SJSA1 (cell line): ENCODE measurements at regions not wholly inside any gene's neighbourhood (a gene's known extent, or its start where the extent isn't known, plus 50 kb on each side); places are given as distances from the start of the nearest gene placed in this dataset.

Experiments used
- DNase-seq, 2 experiments: peaks; one replicate each; pipeline ENCODE4 v3.0.0-alpha.2; 2015 to 2020; ENCODE audit warnings: low spot score in 2 of 2, low read depth in 1 of 2
- H3K27ac ChIP-seq: fragments of 250-450 bp; sonication (Bioruptor Pico); 2 replicates; pipeline ENCODE4 v1.5.1; 2020; ENCODE audit warnings: mild to moderate bottlenecking, moderate library complexity
- H3K27me3 ChIP-seq: fragments of 250-450 bp; sonication (Bioruptor Pico); replicated peaks from 2 replicates; pipeline ENCODE4 v1.5.1; 2020; ENCODE audit warnings: mild to moderate bottlenecking, moderate library complexity
- H3K36me3 ChIP-seq: fragments of 250-450 bp; sonication (Bioruptor Pico); 2 replicates; pipeline ENCODE4 v1.5.1; 2020; ENCODE audit warnings: mild to moderate bottlenecking
- H3K4me1 ChIP-seq: fragments of 250-450 bp; sonication (Bioruptor Pico); replicated peaks from 2 replicates; pipeline ENCODE4 v1.6.1; 2021; ENCODE audit warnings: mild to moderate bottlenecking
- H3K4me3 ChIP-seq: fragments of 250-450 bp; sonication (Bioruptor Pico); 2 replicates; pipeline ENCODE4 v1.5.1; 2020; ENCODE audit warnings: mild to moderate bottlenecking
- H3K9me3 ChIP-seq: fragments of 250-450 bp; sonication (Bioruptor Pico); replicated peaks from 2 replicates; pipeline ENCODE4 v1.5.1; 2020; ENCODE audit warnings: mild to moderate bottlenecking

DNA sequence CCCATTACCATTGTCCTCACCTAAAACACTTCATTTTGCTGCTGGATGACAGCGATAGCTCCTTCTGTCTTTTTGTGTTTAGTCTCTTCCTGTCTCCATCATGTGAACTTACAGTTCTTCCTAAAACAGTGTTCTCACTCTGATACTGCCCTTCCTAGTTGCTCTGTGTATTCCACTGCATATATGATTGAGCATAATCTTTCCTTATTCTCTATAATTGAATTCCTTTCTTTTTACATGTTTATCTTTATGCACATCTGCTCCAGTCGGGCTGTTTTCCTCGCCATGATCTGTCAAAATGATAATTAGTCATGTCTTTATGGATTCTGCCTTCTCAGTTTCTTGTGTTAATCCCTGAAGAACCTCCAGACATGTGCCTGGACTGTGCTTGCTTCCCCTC is 405.1 kb upstream of the SEMA6D start:
- Histone ChIP-seq H3K27me3 (no peaks in the 10 kb centered on the region), H3K4me1 (no peaks in the 10 kb centered on the region), H3K27ac (no peak overlapping the region), H3K9me3 (no peaks in the 10 kb centered on the region), H3K4me3 (no peak overlapping the region), H3K36me3 (no peaks in the 10 kb centered on the region)
- DNase-seq, result no peak

DNA sequence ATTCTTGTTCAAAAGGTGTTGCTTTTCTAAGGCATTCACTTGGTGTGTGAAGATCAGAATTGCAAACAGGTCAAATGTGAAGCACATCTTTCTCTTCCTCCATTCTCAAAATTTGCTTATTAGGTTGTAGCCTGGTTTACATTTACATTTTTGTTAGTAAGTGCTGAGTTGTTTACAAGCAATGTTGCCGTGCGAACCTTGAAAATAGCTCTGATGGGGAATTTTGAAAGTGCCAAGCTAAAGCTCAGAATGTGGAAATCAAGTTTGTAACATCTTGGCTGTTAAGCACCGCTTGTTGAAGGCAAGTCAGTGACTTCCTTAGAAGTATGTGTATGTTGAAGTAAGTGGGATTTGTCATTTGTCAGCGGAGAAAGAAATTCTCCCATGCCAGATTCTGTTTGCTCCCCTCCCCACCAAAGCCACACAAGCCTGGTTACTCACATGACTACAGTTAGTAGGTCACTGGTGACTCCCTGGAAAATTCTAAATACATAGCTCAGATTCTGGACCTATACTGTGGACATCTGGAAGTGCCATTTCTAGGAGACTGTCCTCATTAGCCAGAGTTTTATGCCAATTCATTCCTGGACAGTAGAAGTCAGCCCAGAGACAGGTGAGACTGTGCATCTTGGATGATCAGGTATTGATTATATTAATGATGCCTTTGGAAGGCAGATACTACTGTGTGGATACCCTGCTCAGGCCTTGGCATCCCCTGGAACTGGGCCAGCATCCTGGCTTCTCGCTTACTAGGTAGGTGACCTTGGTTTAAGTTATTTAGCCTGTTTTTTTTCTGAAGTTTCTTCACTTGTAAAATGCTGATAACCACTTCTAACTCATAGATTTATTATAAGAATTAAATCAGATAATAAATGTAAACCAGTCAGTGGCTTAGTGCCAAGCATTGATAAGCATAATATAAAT is 390.6 kb upstream of the SEMA6D start:
- Histone ChIP-seq H3K9me3 (no peaks in the 10 kb centered on the region), H3K4me3 (no peak overlapping the region), H3K27me3 (no peaks in the 10 kb centered on the region), H3K4me1 (no peaks in the 10 kb centered on the region), H3K27ac (no peak overlapping the region), H3K36me3 (no peaks in the 10 kb centered on the region)
- DNase-seq, result no peak

DNA sequence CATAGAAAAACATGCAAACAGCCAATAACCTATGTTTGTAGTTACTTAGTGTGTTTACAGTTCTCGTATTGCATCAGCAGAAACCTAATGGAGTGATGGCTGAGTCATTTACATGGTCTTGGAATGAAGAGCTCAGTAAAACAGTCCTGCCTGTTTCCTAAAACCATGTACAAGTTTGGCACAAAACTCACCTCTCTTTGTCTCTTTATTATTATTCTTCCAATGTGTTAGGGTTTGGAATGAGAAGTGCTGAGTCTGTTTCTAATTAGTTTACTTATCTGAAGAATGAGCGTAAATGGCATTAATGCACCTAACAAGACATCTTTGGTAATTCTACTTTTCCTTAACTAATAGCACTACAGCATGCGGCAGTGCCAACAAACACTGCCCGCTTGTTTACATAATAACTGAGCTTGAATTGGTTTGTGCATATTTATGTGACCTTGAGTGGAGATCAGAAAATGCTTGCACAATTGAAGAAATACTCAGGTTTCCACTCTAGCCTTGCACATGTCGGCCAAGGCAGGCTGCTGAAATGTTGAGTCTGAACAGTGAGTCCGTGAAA is 385.4 kb upstream of the SEMA6D start:
- Histone ChIP-seq H3K9me3 (0 out of 2 replicates have a peak, but pooled peaks cover 2% of the 10 kb centered on the region), H3K27me3 (no peaks in the 10 kb centered on the region), H3K4me3 (no peak overlapping the region), H3K4me1 (no peaks in the 10 kb centered on the region), H3K36me3 (no peaks in the 10 kb centered on the region), H3K27ac (no peak overlapping the region)
- no peak for DNase-seq

DNA sequence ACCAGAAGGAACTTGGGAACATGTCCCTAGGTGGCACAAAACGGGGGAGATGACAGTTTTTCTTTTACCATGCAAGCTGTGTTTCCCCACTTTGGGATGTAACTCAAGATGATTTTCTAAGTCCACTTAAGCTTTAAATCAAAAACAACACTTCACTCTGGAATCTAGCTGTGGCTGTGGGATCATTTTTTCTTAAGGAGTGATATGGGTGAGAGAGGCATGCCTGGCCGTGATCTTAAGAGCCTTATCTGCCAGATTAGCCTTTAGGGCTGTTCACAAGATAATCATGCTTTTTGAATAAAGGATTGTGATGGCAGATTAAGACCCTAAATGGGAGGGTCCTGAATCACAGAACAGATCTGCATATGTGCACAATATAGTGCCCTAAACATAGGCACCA is 384.8 kb upstream of the SEMA6D start:
- DNase-seq, result no peak
- H3K9me3 ChIP-seq, result 0 out of 2 replicates have a peak, but pooled peaks cover 2% of the 10 kb centered on the region
- no peaks in the 10 kb centered on the region for H3K27me3 ChIP-seq
- no peak overlapping the region for H3K4me3 ChIP-seq
- H3K36me3 ChIP-seq, result no peaks in the 10 kb centered on the region
- H3K4me1 ChIP-seq, result no peaks in the 10 kb centered on the region
- no peak overlapping the region for H3K27ac ChIP-seq

DNA sequence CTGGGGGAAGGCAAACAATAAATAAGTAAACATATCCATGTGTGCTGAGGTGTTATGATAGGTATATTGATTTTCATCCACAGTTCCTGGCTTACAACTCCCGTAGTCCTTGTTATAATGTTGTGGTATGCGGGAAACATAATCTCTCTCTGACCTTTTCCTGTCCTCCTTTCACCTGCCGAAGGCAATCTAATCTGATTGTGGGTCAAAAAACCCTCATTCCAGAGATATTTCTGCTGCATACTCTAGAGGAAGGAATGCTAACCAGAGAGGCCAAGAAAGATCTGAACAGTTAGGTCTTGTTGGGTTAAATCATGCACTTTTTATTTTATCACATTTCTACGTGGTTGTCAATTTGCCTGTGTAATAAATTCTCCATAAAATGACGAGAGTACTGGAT is 383.6 kb upstream of the SEMA6D start:
- no peaks in the 10 kb centered on the region for H3K4me1 ChIP-seq
- no peak overlapping the region for H3K27ac ChIP-seq
- H3K9me3 ChIP-seq, result 0 out of 2 replicates have a peak, but pooled peaks cover 2% of the 10 kb centered on the region
- H3K36me3 ChIP-seq, result no peaks in the 10 kb centered on the region
- no peaks in the 10 kb centered on the region for H3K27me3 ChIP-seq
- no peak overlapping the region for H3K4me3 ChIP-seq
- DNase-seq, result no peak

DNA sequence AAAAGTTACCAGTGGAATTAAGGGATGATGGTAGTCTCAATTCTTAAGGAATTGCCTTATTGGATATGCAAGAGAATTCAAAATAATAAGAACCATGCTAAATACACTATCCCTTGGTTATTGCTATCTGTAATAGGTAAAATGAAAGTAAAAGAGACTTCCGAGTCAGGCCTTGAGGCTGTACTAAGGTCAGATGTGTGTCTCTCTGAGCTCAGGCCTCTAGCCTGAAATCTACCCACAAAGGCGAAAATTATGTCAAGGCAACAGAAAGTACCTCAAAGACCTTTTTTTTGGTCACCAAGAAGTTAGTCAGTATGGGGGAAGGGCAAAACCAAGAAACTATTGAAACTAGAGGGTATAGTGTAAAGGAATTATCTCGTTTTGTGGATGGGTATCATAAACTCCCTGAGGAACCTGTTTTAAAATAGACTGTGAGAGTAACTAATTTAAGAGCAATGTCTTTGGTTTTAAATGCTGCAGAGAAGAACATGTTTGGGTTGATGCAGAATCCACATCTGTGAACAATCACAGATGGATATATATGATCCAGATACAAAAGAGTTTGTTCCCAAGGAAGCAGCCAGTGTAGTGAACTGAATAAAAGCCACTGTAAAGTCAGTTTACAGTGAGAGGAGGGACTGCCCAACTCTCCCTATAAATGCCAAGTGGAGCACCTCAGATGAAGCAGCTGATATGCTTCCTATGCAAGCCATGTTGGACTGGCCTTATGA is 382.3 kb upstream of the SEMA6D start:
- no peaks in the 10 kb centered on the region for H3K36me3 ChIP-seq
- DNase-seq, result no peak
- no peaks in the 10 kb centered on the region for H3K4me1 ChIP-seq
- no peaks in the 10 kb centered on the region for H3K27me3 ChIP-seq
- H3K27ac ChIP-seq, result no peak overlapping the region
- H3K4me3 ChIP-seq, result no peak overlapping the region
- H3K9me3 ChIP-seq, result 0 out of 2 replicates have a peak, but pooled peaks cover 2% of the 10 kb centered on the region

DNA sequence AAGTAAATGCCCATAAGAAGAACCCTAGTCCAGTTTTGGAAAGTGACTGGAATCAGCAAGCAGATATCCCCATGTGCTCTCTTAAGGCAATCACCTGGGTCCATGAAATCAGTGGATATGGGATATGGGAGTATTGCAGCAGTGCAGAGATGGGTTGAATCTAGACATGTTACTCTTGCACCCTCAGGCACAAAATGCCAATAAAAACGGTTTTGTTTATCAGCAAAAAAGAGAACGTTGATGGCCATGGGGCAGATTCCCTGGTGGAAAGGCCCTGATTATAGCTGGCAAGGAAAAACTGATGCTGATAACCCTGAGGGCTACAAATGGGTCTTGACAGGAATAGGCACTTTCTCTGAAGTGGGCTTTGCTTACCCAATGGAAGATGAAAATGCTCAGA is 380.2 kb upstream of the SEMA6D start:
- no peak for DNase-seq
- no peak overlapping the region for H3K27ac ChIP-seq
- no peaks in the 10 kb centered on the region for H3K36me3 ChIP-seq
- no peak overlapping the region for H3K4me3 ChIP-seq
- H3K27me3 ChIP-seq, result no peaks in the 10 kb centered on the region
- H3K4me1 ChIP-seq, result no peaks in the 10 kb centered on the region
- H3K9me3 ChIP-seq, result 0 out of 2 replicates have a peak, but pooled peaks cover 2% of the 10 kb centered on the region

DNA sequence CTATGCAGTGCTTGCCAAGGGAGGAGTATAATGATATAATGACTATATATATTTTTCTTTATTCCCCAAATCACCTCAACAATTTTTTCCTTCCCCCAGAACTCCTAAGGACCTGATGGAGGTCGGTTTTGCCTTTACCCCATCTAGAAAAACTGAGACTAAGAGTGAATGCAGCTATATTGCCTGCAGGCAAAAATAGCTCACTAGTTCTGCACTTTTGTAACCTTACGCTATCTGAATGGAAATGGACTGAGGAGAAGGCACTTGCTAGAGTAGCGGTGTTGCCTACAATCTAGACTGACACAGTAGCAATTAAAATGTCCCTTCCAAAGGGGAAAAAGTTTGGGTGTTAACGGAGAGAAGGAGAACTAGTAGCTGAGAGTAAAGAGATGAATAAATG is 379.5 kb upstream of the SEMA6D start:
- DNase-seq, result no peak
- H3K4me1 ChIP-seq, result no peaks in the 10 kb centered on the region
- no peaks in the 10 kb centered on the region for H3K36me3 ChIP-seq
- H3K9me3 ChIP-seq, result 0 out of 2 replicates have a peak, but pooled peaks cover 2% of the 10 kb centered on the region
- H3K27me3 ChIP-seq, result no peaks in the 10 kb centered on the region
- no peak overlapping the region for H3K27ac ChIP-seq
- H3K4me3 ChIP-seq, result no peak overlapping the region

DNA sequence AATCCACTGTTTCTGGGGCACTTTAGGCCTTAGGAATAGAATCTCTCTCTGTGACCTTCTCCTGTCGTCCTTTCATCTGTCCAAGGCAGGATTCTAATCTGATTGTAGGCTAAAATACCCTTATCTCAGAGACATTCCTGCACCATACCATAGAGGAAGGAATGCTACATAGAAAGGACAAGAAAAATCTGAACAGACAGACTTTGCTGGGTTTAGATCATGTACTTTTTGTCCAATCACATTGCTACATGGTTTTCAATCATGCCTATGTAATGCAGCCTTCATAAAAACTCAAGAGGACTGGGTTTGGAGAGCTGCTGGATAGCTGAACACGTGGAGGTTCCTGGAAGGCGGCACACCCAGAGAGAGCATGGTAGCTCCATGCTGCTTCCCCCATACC is 378.5 kb upstream of the SEMA6D start:
- no peaks in the 10 kb centered on the region for H3K4me1 ChIP-seq
- 0 out of 2 replicates have a peak, but pooled peaks cover 2% of the 10 kb centered on the region for H3K9me3 ChIP-seq
- DNase-seq, result no peak
- H3K27ac ChIP-seq, result no peak overlapping the region
- no peaks in the 10 kb centered on the region for H3K36me3 ChIP-seq
- H3K4me3 ChIP-seq, result no peak overlapping the region
- H3K27me3 ChIP-seq, result no peaks in the 10 kb centered on the region

DNA sequence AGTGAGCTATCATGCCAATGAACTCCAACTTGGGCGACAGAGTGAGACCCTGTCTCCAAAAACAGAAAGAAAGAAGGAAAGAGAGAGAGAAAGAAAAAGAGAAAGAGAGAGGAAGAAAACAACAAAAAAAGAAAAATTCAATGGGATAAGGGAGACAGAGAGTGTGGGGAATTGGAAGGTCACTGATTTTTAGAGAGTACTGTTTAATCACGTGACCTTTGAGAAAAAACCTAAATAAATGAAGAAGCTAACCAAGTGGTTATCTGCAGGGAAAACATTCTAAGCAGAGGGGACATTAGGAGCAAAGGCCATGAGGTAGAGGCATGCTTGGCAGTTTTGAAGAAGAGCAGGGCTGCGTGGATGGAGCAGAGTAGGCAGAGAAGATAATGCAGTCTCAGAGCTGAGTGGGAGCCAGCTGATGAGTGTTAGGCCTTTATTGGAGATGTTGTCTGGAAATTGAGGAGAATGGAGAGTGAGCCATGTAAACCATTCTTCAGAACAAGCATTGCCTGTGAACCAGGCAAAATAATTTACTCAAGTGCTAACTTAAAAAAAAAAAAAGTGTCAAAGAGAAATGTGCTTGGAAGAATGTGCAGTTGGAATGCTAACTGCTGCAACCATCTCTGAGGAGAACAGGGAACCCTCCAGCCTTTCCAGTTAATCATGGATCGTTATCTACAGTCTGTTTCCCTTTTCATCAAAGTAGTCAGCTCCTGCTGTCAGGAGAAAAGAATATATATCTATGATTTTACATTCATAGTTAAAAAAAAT is 377.3 kb upstream of the SEMA6D start:
- Histone ChIP-seq H3K4me3 (no peak overlapping the region), H3K9me3 (no peaks in the 10 kb centered on the region), H3K27ac (no peak overlapping the region), H3K36me3 (no peaks in the 10 kb centered on the region), H3K4me1 (no peaks in the 10 kb centered on the region), H3K27me3 (no peaks in the 10 kb centered on the region)
- no peak for DNase-seq

DNA sequence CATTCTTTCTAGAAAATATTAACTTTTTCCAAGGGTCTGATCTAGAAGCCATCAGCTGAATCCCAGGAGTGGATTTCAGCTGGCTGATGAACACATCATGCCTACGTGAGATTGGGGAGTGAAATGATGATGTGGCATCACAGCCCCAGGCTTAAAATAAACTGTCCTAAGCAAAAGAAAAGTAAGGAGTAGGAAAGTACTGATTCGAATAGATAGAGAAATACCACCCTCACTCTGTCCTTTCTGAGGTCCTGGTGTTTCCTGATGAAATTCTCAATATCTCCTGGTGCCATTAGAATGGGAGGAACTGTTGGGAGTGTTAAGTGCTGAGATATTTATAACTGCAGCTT is 376.8 kb upstream of the SEMA6D start:
- H3K27ac ChIP-seq, result no peak overlapping the region
- H3K4me1 ChIP-seq, result no peaks in the 10 kb centered on the region
- no peaks in the 10 kb centered on the region for H3K36me3 ChIP-seq
- H3K4me3 ChIP-seq, result no peak overlapping the region
- no peaks in the 10 kb centered on the region for H3K9me3 ChIP-seq
- no peaks in the 10 kb centered on the region for H3K27me3 ChIP-seq
- no peak for DNase-seq

DNA sequence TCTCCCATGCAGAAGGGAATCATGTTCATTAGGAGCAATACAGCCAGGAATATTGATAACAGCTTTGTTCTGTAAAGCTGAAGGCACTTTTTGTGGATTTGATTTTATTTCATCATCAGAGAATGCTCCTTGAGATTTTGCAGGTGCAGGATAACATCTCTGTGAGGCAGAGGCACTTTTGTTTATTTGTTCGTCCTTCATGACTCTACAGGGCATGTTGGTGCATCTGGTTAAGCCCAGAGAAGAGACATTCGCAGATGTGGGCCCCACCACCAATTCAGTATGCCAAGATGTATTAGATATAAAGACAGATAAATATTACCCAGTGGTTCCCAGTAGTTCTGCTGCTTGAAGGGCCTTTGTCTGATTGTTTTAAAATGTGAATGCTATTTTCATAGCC is 368.1 kb upstream of the SEMA6D start:
- Histone ChIP-seq H3K27me3 (no peaks in the 10 kb centered on the region), H3K27ac (no peak overlapping the region), H3K9me3 (no peaks in the 10 kb centered on the region), H3K36me3 (no peaks in the 10 kb centered on the region), H3K4me1 (no peaks in the 10 kb centered on the region), H3K4me3 (no peak overlapping the region)
- no peak for DNase-seq

DNA sequence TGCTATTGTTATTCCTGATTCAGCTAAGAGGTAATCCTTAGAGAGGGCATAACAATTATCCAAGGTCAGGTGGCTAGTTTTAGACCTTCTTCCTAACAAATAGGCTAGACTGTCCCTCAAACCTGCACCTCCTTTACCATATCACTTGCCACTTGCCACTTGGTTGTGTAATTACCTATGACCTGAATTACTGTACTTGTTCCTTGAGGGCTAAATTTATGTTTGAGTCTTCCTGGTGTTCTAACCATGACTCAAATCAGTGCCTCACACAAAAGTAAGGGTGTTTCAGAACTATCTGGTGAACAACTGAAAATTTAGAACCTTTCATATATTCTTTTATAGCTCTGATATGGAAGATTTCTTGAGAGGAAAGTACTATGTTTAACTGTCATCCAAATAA is 365.8 kb upstream of the SEMA6D start:
- H3K4me1 ChIP-seq, result no peaks in the 10 kb centered on the region
- no peak for DNase-seq

More for the DNA sequence above, 365.8 kb upstream of the SEMA6D start:
- no peak overlapping the region for H3K27ac ChIP-seq
- no peaks in the 10 kb centered on the region for H3K27me3 ChIP-seq
- H3K4me3 ChIP-seq, result no peak overlapping the region
- no peaks in the 10 kb centered on the region for H3K36me3 ChIP-seq
- H3K9me3 ChIP-seq, result no peaks in the 10 kb centered on the region
